DOHH2 (cell line): ENCODE measurements at regions not wholly inside any gene's neighbourhood (a gene's known extent, or its start where the extent isn't known, plus 50 kb on each side); places are given as distances from the start of the nearest gene placed in this dataset.

Experiments
- H3F3A ChIP-seq: fragments of 200-600 bp; sonication (generic), shearing (Covaris generic); 2 replicates; pipeline ENCODE4 v1.6.0; 2016; ENCODE audit warnings: antibody characterized with exemption, mild to moderate bottlenecking; ENCODE audit not compliant: control insufficient read depth, insufficient read depth
- H3K27ac ChIP-seq: fragments of 200-600 bp; sonication (generic); 2 replicates; pipeline ENCODE4 v1.5.1; 2014; ENCODE audit warnings: low read depth, mild to moderate bottlenecking, low read length, moderate library complexity
- H3K27me3 ChIP-seq: fragments of 200-600 bp; sonication (generic); 2 replicates; pipeline ENCODE4 v1.6.1; 2014; ENCODE audit warnings: mild to moderate bottlenecking, low read length, mixed read lengths; ENCODE audit not compliant: control insufficient read depth
- H3K36me3 ChIP-seq: fragments of 200-600 bp; sonication (generic); 2 replicates; pipeline ENCODE4 v1.6.1; 2014; ENCODE audit warnings: mild to moderate bottlenecking, low read length, moderate library complexity, mixed read lengths; ENCODE audit not compliant: control insufficient read depth
- H3K4me1 ChIP-seq: fragments of 200-600 bp; sonication (generic); 2 replicates; pipeline ENCODE4 v1.6.1; 2014; ENCODE audit warnings: mild to moderate bottlenecking, low read length, mixed read lengths; ENCODE audit not compliant: control insufficient read depth
- H3K4me2 ChIP-seq: fragments of 200-600 bp; sonication (generic); 2 replicates; pipeline ENCODE4 v1.6.0; 2014; ENCODE audit warnings: mild to moderate bottlenecking, low read length, moderate library complexity
- H3K4me3 ChIP-seq: fragments of 200-600 bp; sonication (generic); 2 replicates; pipeline ENCODE4 v1.5.1; 2014; ENCODE audit warnings: mild to moderate bottlenecking, low read length, mixed read lengths
- H3K79me2 ChIP-seq: fragments of 200-600 bp; sonication (generic); 2 replicates; pipeline ENCODE4 v1.6.1; 2014; ENCODE audit warnings: mild to moderate bottlenecking, low read length, mixed read lengths; ENCODE audit not compliant: control insufficient read depth
- H3K9me2 ChIP-seq: fragments of 200-600 bp; sonication (generic); replicated peaks from 2 replicates; pipeline ENCODE4 v1.6.1; 2014; ENCODE audit warnings: mild to moderate bottlenecking, low read length, mixed read lengths; ENCODE audit not compliant: control insufficient read depth
- H3K9me3 ChIP-seq: fragments of 200-600 bp; sonication (generic); 2 replicates; pipeline ENCODE4 v1.6.1; 2014; ENCODE audit warnings: antibody characterized with exemption, low read length, mixed read lengths; ENCODE audit not compliant: control insufficient read depth, insufficient read depth
- H4K20me1 ChIP-seq: fragments of 200-600 bp; sonication (generic); 2 replicates; pipeline ENCODE4 v1.6.0; 2014; ENCODE audit warnings: low read depth, mild to moderate bottlenecking, antibody characterized with exemption, low read length, moderate library complexity; ENCODE audit not compliant: control insufficient read depth, insufficient read depth
- CTCF ChIP-seq: fragments of 200-600 bp; sonication (generic); IDR thresholded peaks from one replicate; pipeline ENCODE4 v1.5.1; 2014; ENCODE audit warnings: antibody characterized with exemption, mild to moderate bottlenecking, low read depth, low read length; ENCODE audit not compliant: poor library complexity, severe bottlenecking
- EZH2phosphoT487 ChIP-seq: fragments of 200-600 bp; sonication (generic); IDR thresholded peaks from 2 replicates; pipeline ENCODE4 v1.6.1; 2017; ENCODE audit warnings: borderline replicate concordance, mild to moderate bottlenecking, antibody characterized with exemption, low read length, moderate library complexity, mixed read lengths

- Histone ChIP-seq H3K4me2 (no peak overlapping the region), H3K36me3 (no peaks in the 10 kb centered on the region), H3K4me3 (no peak overlapping the region), H3K27ac (no peak overlapping the region), H3K4me1 (no peaks in the 10 kb centered on the region), H3K27me3 (no peaks in the 10 kb centered on the region), H3K79me2 (no peaks in the 10 kb centered on the region), H3K9me3 (no peaks in the 10 kb centered on the region), H3F3A (no peaks in the 10 kb centered on the region), H3K9me2 (no peaks in the 10 kb centered on the region), H4K20me1 (no peaks in the 10 kb centered on the region)
- TF ChIP-seq EZH2phosphoT487 (no peak), CTCF (no peak)
These were observed 200.5 kb downstream of the UQCRFS1 start for GRCh38 chr19:29012457-29012856.

GRCh38 chr19:29010276-29010675 is 202.7 kb downstream of the UQCRFS1 start:
- Histone ChIP-seq H3K27me3 (no peaks in the 10 kb centered on the region), H3K4me2 (no peak overlapping the region), H3K27ac (no peak overlapping the region), H3F3A (no peaks in the 10 kb centered on the region), H4K20me1 (no peaks in the 10 kb centered on the region), H3K79me2 (no peaks in the 10 kb centered on the region), H3K9me3 (no peaks in the 10 kb centered on the region), H3K36me3 (no peaks in the 10 kb centered on the region), H3K4me3 (no peak overlapping the region), H3K4me1 (no peaks in the 10 kb centered on the region), H3K9me2 (no peaks in the 10 kb centered on the region)
- no peak for TF ChIP-seq CTCF
- TF ChIP-seq EZH2phosphoT487: no peak

- H3K36me3 ChIP-seq: no peaks in the 10 kb centered on the region
- no peak overlapping the region for H3K4me2 ChIP-seq
- no peaks in the 10 kb centered on the region for H3K79me2 ChIP-seq
- no peaks in the 10 kb centered on the region for H3K27me3 ChIP-seq
- TF ChIP-seq CTCF (no peak), EZH2phosphoT487 (no peak)
- no peak overlapping the region for H3K27ac ChIP-seq
- no peaks in the 10 kb centered on the region for H3F3A ChIP-seq
- no peaks in the 10 kb centered on the region for H3K9me3 ChIP-seq
- no peaks in the 10 kb centered on the region for H4K20me1 ChIP-seq
- no peaks in the 10 kb centered on the region for H3K4me1 ChIP-seq
- no peaks in the 10 kb centered on the region for H3K9me2 ChIP-seq
- no peak overlapping the region for H3K4me3 ChIP-seq
These were observed 206.8 kb downstream of the UQCRFS1 start for GRCh38 chr19:29006057-29006735.
